ENCODE measurements at regions not wholly inside any gene's neighbourhood (a gene's known extent, or its start where the extent isn't known, plus 50 kb on each side); places are given as distances from the start of the nearest gene placed in this dataset.

DNA sequence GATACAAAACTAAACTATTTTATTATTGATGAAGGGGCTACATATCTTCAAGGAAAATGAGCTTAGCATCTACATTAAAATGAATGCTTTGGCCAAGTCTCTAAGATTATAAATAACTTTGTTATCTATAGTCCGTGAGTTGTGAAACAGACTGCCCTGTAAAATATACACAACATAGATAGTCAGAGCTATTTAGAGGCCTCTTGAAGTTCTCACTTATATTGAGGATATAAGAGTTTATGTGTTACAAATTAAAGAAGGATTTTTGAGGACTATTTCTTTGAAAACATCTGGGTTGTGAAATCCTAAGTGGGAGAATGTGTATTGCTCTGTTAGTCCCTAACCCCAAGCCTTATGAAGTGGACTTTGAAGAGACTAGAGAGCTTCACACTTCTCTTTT, 292.0 kb upstream of the CDH2 start:
- Histone ChIP-seq H2AFZ (ENCODE audit: low read depth, low read length) (no peak overlapping the region), H3K27me3 (ENCODE audit: insufficient read depth, low read length, poor library complexity) (no peaks in the 10 kb centered on the region), H3K9me3 (ENCODE audit: insufficient read depth, low read length, severe bottlenecking) (peaks cover 5% of the 10 kb centered on the region), H3K27ac (ENCODE audit: low read length) (no peak overlapping the region), H3K9ac (ENCODE audit: low read depth, low read length) (no peak overlapping the region), H4K20me1 (ENCODE audit: insufficient read depth, low read length) (no peaks in the 10 kb centered on the region), H3K4me2 (ENCODE audit: insufficient read depth, low read length) (no peak overlapping the region), H3K4me3 (ENCODE audit: low read depth in 1 of 2, low read length in 2 of 2) (no peak overlapping the region), H3K79me2 (ENCODE audit: insufficient read depth, low read length) (no peaks in the 10 kb centered on the region), H3K36me3 (ENCODE audit: insufficient read depth, low read length) (no peaks in the 10 kb centered on the region), H3K4me1 (ENCODE audit: insufficient read depth, low read length) (no peaks in the 10 kb centered on the region)
- ATAC-seq (ENCODE audit: insufficient read depth, low read depth) (no peak), DNase-seq (no peak)
- TF ChIP-seq, protein P1, sequence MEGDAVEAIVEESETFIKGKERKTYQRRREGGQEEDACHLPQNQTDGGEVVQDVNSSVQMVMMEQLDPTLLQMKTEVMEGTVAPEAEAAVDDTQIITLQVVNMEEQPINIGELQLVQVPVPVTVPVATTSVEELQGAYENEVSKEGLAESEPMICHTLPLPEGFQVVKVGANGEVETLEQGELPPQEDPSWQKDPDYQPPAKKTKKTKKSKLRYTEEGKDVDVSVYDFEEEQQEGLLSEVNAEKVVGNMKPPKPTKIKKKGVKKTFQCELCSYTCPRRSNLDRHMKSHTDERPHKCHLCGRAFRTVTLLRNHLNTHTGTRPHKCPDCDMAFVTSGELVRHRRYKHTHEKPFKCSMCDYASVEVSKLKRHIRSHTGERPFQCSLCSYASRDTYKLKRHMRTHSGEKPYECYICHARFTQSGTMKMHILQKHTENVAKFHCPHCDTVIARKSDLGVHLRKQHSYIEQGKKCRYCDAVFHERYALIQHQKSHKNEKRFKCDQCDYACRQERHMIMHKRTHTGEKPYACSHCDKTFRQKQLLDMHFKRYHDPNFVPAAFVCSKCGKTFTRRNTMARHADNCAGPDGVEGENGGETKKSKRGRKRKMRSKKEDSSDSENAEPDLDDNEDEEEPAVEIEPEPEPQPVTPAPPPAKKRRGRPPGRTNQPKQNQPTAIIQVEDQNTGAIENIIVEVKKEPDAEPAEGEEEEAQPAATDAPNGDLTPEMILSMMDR (IDR thresholded peaks at IDR 0.05; ENCODE audit: borderline replicate concordance, extremely low read depth, low read length, poor library complexity, severe bottlenecking): no peak
- TF ChIP-seq EZH2 (IDR thresholded peaks at IDR 0.05; ENCODE audit: borderline replicate concordance, low read depth, low read length, severe bottlenecking): no peak

GRCh38 chr18:28466204-28466603, 289.3 kb upstream of the CDH2 start:
- Histone ChIP-seq H3K27ac (ENCODE audit: low read length) (no peak overlapping the region), H3K4me1 (ENCODE audit: insufficient read depth, low read length) (no peaks in the 10 kb centered on the region), H3K9ac (ENCODE audit: low read depth, low read length) (no peak overlapping the region), H3K36me3 (ENCODE audit: insufficient read depth, low read length) (no peaks in the 10 kb centered on the region), H3K79me2 (ENCODE audit: insufficient read depth, low read length) (no peaks in the 10 kb centered on the region), H2AFZ (ENCODE audit: low read depth, low read length) (no peak overlapping the region), H3K9me3 (ENCODE audit: insufficient read depth, low read length, severe bottlenecking) (peaks cover 5% of the 10 kb centered on the region), H4K20me1 (ENCODE audit: insufficient read depth, low read length) (no peaks in the 10 kb centered on the region), H3K27me3 (ENCODE audit: insufficient read depth, low read length, poor library complexity) (no peaks in the 10 kb centered on the region), H3K4me3 (ENCODE audit: low read depth in 1 of 2, low read length in 2 of 2) (no peak overlapping the region), H3K4me2 (ENCODE audit: insufficient read depth, low read length) (no peak overlapping the region)
- DNase-seq: no peak
- no peak for TF ChIP-seq EZH2 (IDR thresholded peaks at IDR 0.05; ENCODE audit: borderline replicate concordance, low read depth, low read length, severe bottlenecking)
- TF ChIP-seq, protein P1 (IDR thresholded peaks at IDR 0.05; ENCODE audit: borderline replicate concordance, extremely low read depth, low read length, poor library complexity, severe bottlenecking): no peak
- ATAC-seq (ENCODE audit: insufficient read depth, low read depth): no peak

DNA sequence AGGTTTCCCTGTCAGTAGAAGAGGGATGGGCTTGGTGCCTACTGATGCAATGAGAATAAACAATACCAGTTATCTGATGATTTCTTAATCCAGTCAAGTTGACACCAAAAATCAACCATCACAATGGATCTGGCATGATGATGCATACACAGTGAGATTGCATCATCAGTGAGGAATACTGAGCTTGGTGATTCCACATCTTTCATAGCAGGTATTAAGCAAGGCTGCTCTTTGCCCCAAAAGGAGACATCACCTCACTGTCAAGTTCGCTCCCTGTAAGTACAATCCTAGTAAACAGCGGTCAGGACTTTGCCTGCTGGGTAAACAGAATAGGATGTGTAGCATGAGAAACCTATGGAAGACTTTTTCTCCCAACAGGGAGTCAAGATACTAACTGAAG, 282.7 kb upstream of the CDH2 start:
- Histone ChIP-seq H3K79me2 (ENCODE audit: insufficient read depth, low read length) (no peaks in the 10 kb centered on the region), H2AFZ (ENCODE audit: low read depth, low read length) (0 out of 2 replicates have a peak overlapping the region, but pooled peaks have one; percentile 5), H3K4me2 (ENCODE audit: insufficient read depth, low read length) (no peak overlapping the region), H3K36me3 (ENCODE audit: insufficient read depth, low read length) (no peaks in the 10 kb centered on the region), H3K27ac (ENCODE audit: low read length) (no peak overlapping the region), H3K27me3 (ENCODE audit: insufficient read depth, low read length, poor library complexity) (no peaks in the 10 kb centered on the region), H3K4me3 (ENCODE audit: low read depth in 1 of 2, low read length in 2 of 2) (no peak overlapping the region), H3K9me3 (ENCODE audit: insufficient read depth, low read length, severe bottlenecking) (no peaks in the 10 kb centered on the region), H4K20me1 (ENCODE audit: insufficient read depth, low read length) (no peaks in the 10 kb centered on the region), H3K9ac (ENCODE audit: low read depth, low read length) (no peak overlapping the region), H3K4me1 (ENCODE audit: insufficient read depth, low read length) (no peaks in the 10 kb centered on the region)
- no peak for DNase-seq
- TF ChIP-seq, protein P1 (IDR thresholded peaks at IDR 0.05; ENCODE audit: borderline replicate concordance, extremely low read depth, low read length, poor library complexity, severe bottlenecking): no peak
- ATAC-seq (ENCODE audit: insufficient read depth, low read depth): no peak

DNA sequence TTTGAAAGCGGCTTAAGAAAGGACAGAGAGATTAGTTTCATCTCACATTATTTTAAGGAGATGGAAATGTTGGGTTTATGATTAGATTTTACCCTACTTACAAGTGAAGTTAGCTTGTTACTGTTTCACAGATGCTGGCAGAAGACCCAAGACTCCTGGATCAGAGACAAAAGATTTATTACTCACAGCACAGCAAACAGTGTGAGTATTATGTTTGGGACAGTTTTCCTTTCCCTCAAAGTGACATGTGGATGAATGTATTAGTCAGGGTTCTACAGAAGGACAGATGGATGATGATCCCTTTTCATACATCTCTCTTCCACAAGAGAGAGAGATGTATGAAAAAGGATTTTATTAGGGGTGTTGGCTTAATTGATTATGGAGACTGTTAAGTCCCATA, 281.8 kb upstream of the CDH2 start:
- no peaks in the 10 kb centered on the region for H3K4me1 ChIP-seq (ENCODE audit: insufficient read depth, low read length)
- no peak overlapping the region for H3K27ac ChIP-seq (ENCODE audit: low read length)
- H4K20me1 ChIP-seq (ENCODE audit: insufficient read depth, low read length): no peaks in the 10 kb centered on the region
- H2AFZ ChIP-seq (ENCODE audit: low read depth, low read length): no peak overlapping the region
- ATAC-seq (ENCODE audit: insufficient read depth, low read depth) (no peak), DNase-seq (no peak)
- H3K9ac ChIP-seq (ENCODE audit: low read depth, low read length): no peak overlapping the region
- H3K79me2 ChIP-seq (ENCODE audit: insufficient read depth, low read length): no peaks in the 10 kb centered on the region
- TF ChIP-seq, protein P1 (IDR thresholded peaks at IDR 0.05; ENCODE audit: borderline replicate concordance, extremely low read depth, low read length, poor library complexity, severe bottlenecking): no peak
- no peak for TF ChIP-seq EZH2 (IDR thresholded peaks at IDR 0.05; ENCODE audit: borderline replicate concordance, low read depth, low read length, severe bottlenecking)
- H3K27me3 ChIP-seq (ENCODE audit: insufficient read depth, low read length, poor library complexity): no peaks in the 10 kb centered on the region
- H3K36me3 ChIP-seq (ENCODE audit: insufficient read depth, low read length): no peaks in the 10 kb centered on the region
- no peak overlapping the region for H3K4me3 ChIP-seq (ENCODE audit: low read depth in 1 of 2, low read length in 2 of 2)
- H3K4me2 ChIP-seq (ENCODE audit: insufficient read depth, low read length): no peak overlapping the region
- no peaks in the 10 kb centered on the region for H3K9me3 ChIP-seq (ENCODE audit: insufficient read depth, low read length, severe bottlenecking)
